HepG2 (cell line): ENCODE measurements at regions not wholly inside any gene's neighbourhood (a gene's known extent, or its start where the extent isn't known, plus 50 kb on each side); places are given as distances from the start of the nearest gene placed in this dataset.

Experiments used
- ATAC-seq: fragments of 200-7000 bp; cut with Tn5 transposase; 3 replicates; pipeline ENCODE4 v1.9.1; 2020; ENCODE audit warnings: mild to moderate bottlenecking, moderate library complexity
- BruUV-seq: library from RNA; stranded (reverse); fragments of 400-500 nt; replicated peaks from 2 replicates; lab custom pipeline; 2021; lab: Mats Ljungman, UMichigan
- CTCF ChIA-PET: fragments of 300-600 bp; formaldehyde crosslinking; extraction: SDS; loops from one replicate; lab custom pipeline; 2021; ENCODE audit warnings: low total read pairs, inconsistent platforms, low intra/inter-chr PET ratio; lab: Yijun Ruan, JAX
- POLR2A ChIA-PET: fragments of 350-600 bp; sonication (Branson Sonifier 250); formaldehyde crosslinking; loops from one replicate; lab custom pipeline; 2020; ENCODE audit warnings: antibody characterized with exemption, inconsistent platforms; lab: Yijun Ruan, JAX
- DNase-seq: peaks from one replicate; pipeline ENCODE4 v3.0.0-alpha.2; 2015; ENCODE audit warnings: low spot score
- FAIRE-seq: peaks from 3 replicates; lab custom pipeline; 2011; peaks lifted over from hg19 to GRCh38; lab: Jason Lieb, UNC
- H2AFZ ChIP-seq: one replicate; pipeline ENCODE4 v1.6.1; 2011; ENCODE audit warnings: low read length, inconsistent platforms
- H3K27ac ChIP-seq: fragments of 300-600 bp; 3 replicates; pipeline ENCODE4 v1.8.0; 2011; ENCODE audit warnings: mixed run types, mild to moderate bottlenecking, mixed read lengths, low read length, inconsistent platforms; ENCODE audit not compliant: insufficient read depth; ENCODE audit errors: extremely low read length
- H3K27me3 ChIP-seq, 2 experiments: fragments of 200-600 bp in 1 of 2; 2 replicates in 1 of 2; 3 replicates in 1 of 2; pipeline versions ENCODE4 v1.6.0 to v1.8.0; 2011; ENCODE audit warnings: low read length in 2 of 2, mild to moderate bottlenecking in 2 of 2, moderate library complexity in 2 of 2, inconsistent platforms in 1 of 2; ENCODE audit not compliant: insufficient read depth in 2 of 2, control insufficient read depth in 1 of 2
- H3K36me3 ChIP-seq, 2 experiments: fragments of 200-600 bp in 1 of 2; replicated peaks in 1 of 2; 2 replicates in 1 of 2; 3 replicates in 1 of 2; pipeline versions ENCODE4 v1.5.1 to v1.8.0; 2011; ENCODE audit warnings: low read length in 2 of 2, inconsistent platforms in 1 of 2; ENCODE audit not compliant: insufficient read depth in 2 of 2, control insufficient read depth in 1 of 2
- H3K4me1 ChIP-seq: 2 replicates; pipeline ENCODE4 v1.5.1; 2012; ENCODE audit warnings: low read length, inconsistent platforms; ENCODE audit not compliant: insufficient read depth
- H3K4me2 ChIP-seq: 2 replicates; pipeline ENCODE4 v1.6.0; 2011; ENCODE audit warnings: low read depth, low read length, inconsistent platforms
- H3K4me3 ChIP-seq, 3 experiments: fragments of 200-600 bp in 1 of 3; sonication (generic), shearing (Covaris generic) in 1 of 3; replicated peaks in 1 of 3; 2 replicates each; pipeline ENCODE4 v1.5.1; 2011 to 2016; ENCODE audit warnings: low read length in 3 of 3, inconsistent platforms in 2 of 3, low read depth in 2 of 3, mild to moderate bottlenecking in 2 of 3, control low read depth in 1 of 3, mixed read lengths in 1 of 3; ENCODE audit not compliant: insufficient read depth in 1 of 3
- H3K79me2 ChIP-seq: one replicate; pipeline ENCODE4 v1.6.1; 2011; ENCODE audit warnings: low read length, inconsistent platforms; ENCODE audit not compliant: insufficient read depth
- H3K9ac ChIP-seq: 2 replicates; pipeline ENCODE4 v1.6.0; 2011; ENCODE audit warnings: mild to moderate bottlenecking, low read depth, low read length, inconsistent platforms; ENCODE audit not compliant: insufficient read depth
- H3K9me3 ChIP-seq: 2 replicates; pipeline ENCODE4 v1.5.1; 2012; ENCODE audit warnings: mild to moderate bottlenecking, low read length
- H4K20me1 ChIP-seq: 2 replicates; pipeline ENCODE4 v1.6.0; 2011; ENCODE audit warnings: inconsistent platforms, mild to moderate bottlenecking, low read length, moderate library complexity; ENCODE audit not compliant: insufficient read depth
- BHLHE40 ChIP-seq: IDR thresholded peaks from 2 replicates; pipeline ENCODE4 v1.6.1; 2011; ENCODE audit warnings: low read length, improper control_type of control experiment
- EP300 ChIP-seq, 3 experiments: sonication (generic) in 1 of 3; formaldehyde crosslinking in 1 of 3; IDR thresholded peaks; 2 replicates each; pipeline versions ENCODE4 v1.5.1 to v1.6.1; 2011 to 2020; ENCODE audit warnings: low read depth in 2 of 3, low read length in 2 of 3, borderline replicate concordance in 1 of 3, improper control_type of control experiment in 1 of 3, mild to moderate bottlenecking in 1 of 3, missing genetic modification reagents in 1 of 3, moderate library complexity in 1 of 3
- FOXJ3 ChIP-seq: sonication (generic); formaldehyde crosslinking; IDR thresholded peaks from 2 replicates; pipeline ENCODE4 v1.4.0; 2020; ENCODE audit warnings: missing genetic modification reagents, mild to moderate bottlenecking, borderline replicate concordance
- HDAC1 ChIP-seq: sonication (generic); formaldehyde crosslinking; IDR thresholded peaks from 2 replicates; pipeline ENCODE4 v1.5.1; 2020; ENCODE audit warnings: mild to moderate bottlenecking, missing genetic modification reagents
- NR2C2 ChIP-seq: sonication (generic); formaldehyde crosslinking; IDR thresholded peaks from 2 replicates; pipeline ENCODE4 v1.4.0; 2020; ENCODE audit warnings: missing genetic modification reagents, mild to moderate bottlenecking, moderate library complexity, borderline replicate concordance
- RAD21 ChIP-seq: fragments of 450-650 bp; formaldehyde crosslinking; IDR thresholded peaks from 2 replicates; pipeline ENCODE4 v1.5.0; 2020; ENCODE audit warnings: mild to moderate bottlenecking
- RBM22 ChIP-seq: fragments of 200-400 bp; formaldehyde crosslinking; optimal IDR thresholded peaks from 2 replicates; pipeline ENCODE3; 2017; ENCODE audit warnings: mild to moderate bottlenecking, low read length, moderate library complexity
- SMAD3 ChIP-seq: sonication (generic); formaldehyde crosslinking; IDR thresholded peaks from 2 replicates; pipeline ENCODE4 v1.4.0; 2020; ENCODE audit warnings: missing genetic modification reagents
- SOX6 ChIP-seq, 2 experiments: fragments of 450-650 bp in 1 of 2; sonication (generic) in 1 of 2; formaldehyde crosslinking in 1 of 2; IDR thresholded peaks; 2 replicates each; pipeline versions ENCODE4 v1.4.0 to v1.6.1; 2017 to 2020; ENCODE audit warnings: antibody characterized with exemption in 1 of 2, mild to moderate bottlenecking in 1 of 2, missing genetic modification reagents in 1 of 2
- TCF7 ChIP-seq: sonication (generic); IDR thresholded peaks from 2 replicates; pipeline ENCODE4 v1.6.1; 2016; ENCODE audit warnings: antibody characterized with exemption, low read depth
- ZBTB33 ChIP-seq: sonication (generic); formaldehyde crosslinking; IDR thresholded peaks from 2 replicates; pipeline ENCODE4 v1.4.0; 2020; ENCODE audit warnings: missing genetic modification reagents
- ZNF879 ChIP-seq: sonication (generic); formaldehyde crosslinking; IDR thresholded peaks from 2 replicates; pipeline ENCODE4 v1.8.1; 2023; ENCODE audit warnings: missing genetic modification reagents
- ZNF891 ChIP-seq: sonication (generic); formaldehyde crosslinking; IDR thresholded peaks from 2 replicates; pipeline ENCODE4 v1.5.0; 2020; ENCODE audit warnings: mild to moderate bottlenecking, missing genetic modification reagents
- WGBS: methylation state at CpG from one replicate; pipeline ENCODE4 v1.1.6; 2017; ENCODE audit warnings: low lambda C conversion rate; 5-methylcytosine and 5-hydroxymethylcytosine counted together
- in situ Hi-C: cut with HindIII; loops from 2 replicates; pipeline ENCODE4 v1.10.0; 2017; ENCODE audit warnings: low pct_unique_long_range_greater_than_20kb; ENCODE audit not compliant: extremely low pct_ligation_motif_present
- intact Hi-C: fragments of 100-400 bp; cut with micrococcal nuclease; formaldehyde crosslinking; loops from one replicate; pipeline ENCODE4 v1.10.0; 2022; ENCODE audit not compliant: unreplicated experiment

GRCh38 chr13:73973156-73973555, 161.0 kb downstream of the KLF12 start:
- FAIRE-seq (no peak), ATAC-seq (peak; percentile 69), DNase-seq (no peak)
- ChIA-PET POLR2A (no interaction called here), CTCF (no interaction called here)
- BruUV-seq = no TSS peak
- H3K36me3 ChIP-seq = no peaks in the 10 kb centered on the region
- H3K4me1 ChIP-seq = peaks cover 13% of the 10 kb centered on the region; the same call in 1 of the 2 replicates
- H3K4me3 ChIP-seq = no peak overlapping the region
- H3K4me2 ChIP-seq = no peak overlapping the region
- in situ Hi-C loops (no loop called here), intact Hi-C loops (no loop called here)
- TF ChIP-seq ZNF891 (CRISPR knock-in tag) = no peak
- peak; percentile 21; the same call in 1 of the 2 replicates for TF ChIP-seq ZBTB33
- H3K27me3 ChIP-seq = no peaks in the 10 kb centered on the region
- no peaks in the 10 kb centered on the region for H4K20me1 ChIP-seq
- no peaks in the 10 kb centered on the region for H3K9me3 ChIP-seq
- H3K9ac ChIP-seq = no peak overlapping the region
- no peaks in the 10 kb centered on the region for H3K79me2 ChIP-seq
- no peak overlapping the region for H3K27ac ChIP-seq
- 36% methylated on average over 2 of the region's 2 CpGs for WGBS
- no peak overlapping the region for H2AFZ ChIP-seq

GRCh38 chr13:73972545-73972944, 161.7 kb downstream of the KLF12 start:
- 15% methylated on average over 7 of the region's 7 CpGs for WGBS
- FAIRE-seq (no peak), DNase-seq (peak; percentile 25), ATAC-seq (peak; percentile 91)
- H3K79me2 ChIP-seq = no peaks in the 10 kb centered on the region
- H4K20me1 ChIP-seq = no peaks in the 10 kb centered on the region
- POLR2A ChIA-PET = no interaction called here
- no peak overlapping the region for H3K4me3 ChIP-seq
- H3K27me3 ChIP-seq = no peaks in the 10 kb centered on the region
- no peak overlapping the region for H3K27ac ChIP-seq
- no TSS peak for BruUV-seq
- in situ Hi-C loops = no loop called here
- CTCF ChIA-PET = no interaction called here
- intact Hi-C loops = no loop called here
- no peak overlapping the region for H2AFZ ChIP-seq
- no peak overlapping the region for H3K4me2 ChIP-seq
- H3K36me3 ChIP-seq = no peaks in the 10 kb centered on the region
- no peak overlapping the region for H3K9ac ChIP-seq
- peaks cover 13% of the 10 kb centered on the region; the same call in 1 of the 2 replicates for H3K4me1 ChIP-seq
- H3K9me3 ChIP-seq = no peaks in the 10 kb centered on the region
- TF ChIP-seq SOX6 (IDR thresholded peaks at IDR 0.05) (no peak), SOX6 (CRISPR knock-in tag; IDR thresholded peaks at IDR 0.05) (peak; percentile 53; the same call in 1 of the 2 replicates), FOXJ3 (CRISPR knock-in tag) (0 out of 2 replicates have a peak, but pooled peaks have one; percentile 35), RAD21 (CRISPR knock-in tag) (no peak), BHLHE40 (no peak), SMAD3 (CRISPR knock-in tag) (no peak), TCF7 (peak; percentile 65), NR2C2 (0 out of 2 replicates have a peak, but pooled peaks have one; percentile 21), RBM22 (no peak), EP300 (IDR thresholded peaks at IDR 0.05; ENCODE audit: low read depth in 2 of 2, low read length in 2 of 2) (peak in 1 of 2 experiments; percentile 58; a peak in 1 of 4 replicates), EP300 (CRISPR knock-in tag; IDR thresholded peaks at IDR 0.05; ENCODE audit: borderline replicate concordance) (no peak), ZNF879 (CRISPR knock-in tag) (no peak), HDAC1 (CRISPR knock-in tag) (peak; percentile 34; the same call in 1 of the 2 replicates)
